ENCODE measurements at regions not wholly inside any gene's neighbourhood (a gene's known extent, or its start where the extent isn't known, plus 50 kb on each side); places are given as distances from the start of the nearest gene placed in this dataset.

DNA sequence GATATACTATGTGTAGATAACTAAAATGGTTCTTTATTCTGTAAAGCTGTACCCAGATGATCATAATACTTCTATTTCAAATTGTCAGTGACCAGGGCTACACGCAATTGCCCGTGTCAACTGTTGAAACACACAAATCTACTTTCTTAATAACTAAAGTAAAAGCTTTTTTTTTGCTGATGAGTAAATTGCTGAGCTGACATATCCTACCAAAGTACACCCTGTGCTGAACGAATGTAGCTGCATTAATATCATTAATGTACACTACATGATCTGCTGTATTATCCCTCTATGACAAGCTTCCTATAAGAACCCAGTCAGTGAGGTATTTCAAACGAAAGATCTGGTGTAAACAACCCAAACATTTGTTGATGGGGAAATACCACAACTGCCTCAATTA lies 827.2 kb upstream of the ATXN8OS start:
- no peaks in the 10 kb centered on the region for H3K9me3 ChIP-seq
- intact Hi-C loops (cut with DNase I): no loop called here
- no peak overlapping the region for H3K4me3 ChIP-seq (replicated peaks in 1 of 3)
- H3K27ac ChIP-seq: no peak overlapping the region
- DNase-seq: no peak
- no peaks in the 10 kb centered on the region for H3K36me3 ChIP-seq
- WGBS, 2 donors: 85 to 86% methylated on average over 4 of the region's 4 CpGs
- no peaks in the 10 kb centered on the region for H3K27me3 ChIP-seq
- H3K4me1 ChIP-seq: no peaks in the 10 kb centered on the region
- TF ChIP-seq, protein P1, sequence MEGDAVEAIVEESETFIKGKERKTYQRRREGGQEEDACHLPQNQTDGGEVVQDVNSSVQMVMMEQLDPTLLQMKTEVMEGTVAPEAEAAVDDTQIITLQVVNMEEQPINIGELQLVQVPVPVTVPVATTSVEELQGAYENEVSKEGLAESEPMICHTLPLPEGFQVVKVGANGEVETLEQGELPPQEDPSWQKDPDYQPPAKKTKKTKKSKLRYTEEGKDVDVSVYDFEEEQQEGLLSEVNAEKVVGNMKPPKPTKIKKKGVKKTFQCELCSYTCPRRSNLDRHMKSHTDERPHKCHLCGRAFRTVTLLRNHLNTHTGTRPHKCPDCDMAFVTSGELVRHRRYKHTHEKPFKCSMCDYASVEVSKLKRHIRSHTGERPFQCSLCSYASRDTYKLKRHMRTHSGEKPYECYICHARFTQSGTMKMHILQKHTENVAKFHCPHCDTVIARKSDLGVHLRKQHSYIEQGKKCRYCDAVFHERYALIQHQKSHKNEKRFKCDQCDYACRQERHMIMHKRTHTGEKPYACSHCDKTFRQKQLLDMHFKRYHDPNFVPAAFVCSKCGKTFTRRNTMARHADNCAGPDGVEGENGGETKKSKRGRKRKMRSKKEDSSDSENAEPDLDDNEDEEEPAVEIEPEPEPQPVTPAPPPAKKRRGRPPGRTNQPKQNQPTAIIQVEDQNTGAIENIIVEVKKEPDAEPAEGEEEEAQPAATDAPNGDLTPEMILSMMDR (IDR thresholded peaks at IDR 0.05): no peak
- TF ChIP-seq POLR2A (IDR thresholded peaks at IDR 0.05): no peak

DNA sequence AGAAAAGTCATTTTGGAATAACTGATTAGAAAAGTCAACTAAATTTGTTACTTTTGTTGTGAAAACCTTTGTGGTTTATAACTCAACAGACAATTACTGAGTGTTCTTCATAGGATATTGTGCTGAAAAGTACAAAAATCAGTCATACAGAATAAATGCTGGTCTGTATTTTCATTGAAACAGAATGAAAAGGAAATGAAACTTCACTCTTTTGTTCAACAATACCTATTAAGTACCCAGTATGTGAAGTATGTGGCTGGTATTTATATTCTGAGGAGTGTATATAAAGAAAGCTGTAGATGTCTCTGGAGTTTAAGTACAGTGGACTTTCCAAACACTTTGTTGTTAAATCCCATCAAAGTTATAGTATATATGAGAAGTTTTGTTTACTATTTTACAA lies 828.4 kb upstream of the ATXN8OS start:
- no peak overlapping the region for H3K4me3 ChIP-seq (replicated peaks in 1 of 3)
- no peak for TF ChIP-seq POLR2A (IDR thresholded peaks at IDR 0.05)
- TF ChIP-seq, protein P1 (IDR thresholded peaks at IDR 0.05): no peak
- DNase-seq: no peak
- intact Hi-C loops (cut with DNase I): no loop called here
- no peaks in the 10 kb centered on the region for H3K27me3 ChIP-seq
- H3K9me3 ChIP-seq: no peaks in the 10 kb centered on the region
- no peaks in the 10 kb centered on the region for H3K4me1 ChIP-seq
- no peaks in the 10 kb centered on the region for H3K36me3 ChIP-seq
- no peak overlapping the region for H3K27ac ChIP-seq

DNA sequence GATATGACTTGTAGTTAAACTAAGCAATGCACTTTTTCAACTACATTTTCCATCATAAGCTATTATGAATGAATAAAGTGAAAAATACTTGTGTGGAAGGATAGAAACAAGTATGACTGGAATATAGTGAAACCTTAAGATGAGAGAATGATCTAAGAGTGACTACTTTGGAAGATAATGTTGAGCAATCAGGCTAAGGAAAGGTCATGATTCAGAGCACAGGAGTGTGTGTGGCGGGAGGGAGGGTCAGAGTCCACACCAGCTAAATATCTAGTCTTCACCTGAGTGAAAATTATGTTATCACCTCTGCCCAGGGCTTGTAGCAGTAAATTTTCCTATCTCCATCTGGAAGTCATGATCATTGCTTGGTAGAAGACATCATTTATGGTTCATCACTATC lies 833.4 kb upstream of the ATXN8OS start:
- H3K9me3 ChIP-seq: no peaks in the 10 kb centered on the region
- TF ChIP-seq, protein P1 (IDR thresholded peaks at IDR 0.05): no peak
- no peak for TF ChIP-seq POLR2A (IDR thresholded peaks at IDR 0.05)
- no peak for DNase-seq
- no peaks in the 10 kb centered on the region for H3K36me3 ChIP-seq
- intact Hi-C loops (cut with DNase I): no loop called here
- WGBS, 2 donors: 85 to 97% methylated on average over 1 of the region's 1 CpG
- H3K27me3 ChIP-seq: no peaks in the 10 kb centered on the region
- no peak overlapping the region for H3K27ac ChIP-seq
- no peak overlapping the region for H3K4me3 ChIP-seq (replicated peaks in 1 of 3)
- H3K4me1 ChIP-seq: no peaks in the 10 kb centered on the region

DNA sequence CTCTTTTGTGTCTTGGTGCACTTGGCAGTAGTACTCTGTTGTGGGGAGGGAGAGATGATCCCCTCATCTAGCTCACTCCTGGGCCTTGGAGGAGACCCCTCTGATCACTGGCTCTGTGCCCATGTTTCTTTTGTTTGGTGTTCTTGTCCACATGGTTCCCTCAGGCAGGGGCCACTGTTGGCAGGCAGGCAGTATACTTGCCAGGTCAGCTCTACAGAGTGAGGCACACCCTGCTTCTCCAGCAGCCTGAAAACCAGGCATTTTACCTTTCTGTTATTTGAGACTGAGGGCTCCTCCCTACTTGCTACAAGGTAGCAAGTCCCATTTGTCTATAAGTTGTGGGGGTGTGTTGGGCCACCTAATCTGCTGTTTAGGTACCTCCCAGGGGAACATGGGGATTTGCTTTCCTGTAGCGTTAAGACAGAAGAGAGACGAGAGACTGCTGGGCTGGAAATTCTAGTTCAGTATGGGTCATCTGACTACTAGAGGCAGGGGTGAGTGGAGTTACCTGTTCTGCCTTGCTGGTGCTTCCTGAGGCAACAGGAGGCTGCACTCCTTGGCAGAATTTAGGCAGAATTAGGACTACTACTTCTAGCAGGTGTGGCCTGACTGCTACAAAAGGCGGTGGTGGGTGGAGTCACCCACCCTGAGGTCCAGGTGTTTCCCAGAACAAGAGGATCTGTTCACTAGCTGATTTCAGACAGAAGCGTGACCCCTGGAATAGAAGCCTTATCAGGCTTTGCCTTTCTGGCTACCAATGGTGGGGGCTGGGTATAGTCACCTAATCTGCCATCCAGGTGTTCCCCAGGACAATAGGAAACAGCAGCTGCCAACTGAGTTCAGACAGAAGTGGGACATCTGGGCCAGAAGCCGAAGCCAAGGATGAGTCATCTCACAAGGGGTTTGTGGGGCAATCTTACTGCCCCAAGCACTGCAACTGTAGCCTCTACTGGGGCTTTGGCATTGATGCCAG lies 843.0 kb upstream of the ATXN8OS start:
- DNase-seq: no peak
- intact Hi-C loops (cut with DNase I): no loop called here
- no peak overlapping the region for H3K27ac ChIP-seq

DNA sequence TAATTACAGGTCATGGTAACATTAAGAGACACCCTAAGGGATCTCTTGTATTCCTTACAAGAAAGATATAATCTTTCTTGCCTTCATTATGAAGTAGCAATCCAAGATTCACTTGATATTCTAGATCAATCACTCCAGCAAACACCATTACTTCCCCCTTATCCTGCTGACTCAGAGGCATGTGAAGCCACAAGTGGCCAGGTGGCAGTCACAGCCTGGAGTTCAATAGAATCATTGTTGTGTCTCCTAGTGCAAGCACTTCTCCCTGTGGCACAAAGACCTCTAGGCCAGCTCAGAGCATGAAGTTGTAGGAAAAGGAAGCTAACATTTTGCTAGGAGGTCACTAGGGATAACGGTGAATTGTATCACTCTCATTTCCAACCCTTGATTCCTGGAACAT lies 864.3 kb upstream of the ATXN8OS start:
- H3K27ac ChIP-seq: no peak overlapping the region
- no peak overlapping the region for H3K4me3 ChIP-seq (replicated peaks in 1 of 3)
- 74 to 88% methylated on average over 1 of the region's 1 CpG for WGBS, 2 donors
- no peaks in the 10 kb centered on the region for H3K4me1 ChIP-seq
- H3K27me3 ChIP-seq: no peaks in the 10 kb centered on the region
- H3K36me3 ChIP-seq: no peaks in the 10 kb centered on the region
- intact Hi-C loops (cut with DNase I): no loop called here
- TF ChIP-seq, protein P1 (IDR thresholded peaks at IDR 0.05): no peak
- no peak for TF ChIP-seq POLR2A (IDR thresholded peaks at IDR 0.05)
- no peaks in the 10 kb centered on the region for H3K9me3 ChIP-seq
- no peak for DNase-seq

More for the DNA sequence above, 843.0 kb upstream of the ATXN8OS start:
- Histone ChIP-seq H3K36me3 (no peaks in the 10 kb centered on the region), H3K4me1 (no peaks in the 10 kb centered on the region), H3K4me3 (replicated peaks in 1 of 3) (no peak overlapping the region), H3K27me3 (no peaks in the 10 kb centered on the region), H3K9me3 (no peaks in the 10 kb centered on the region)
- TF ChIP-seq, protein P1 (IDR thresholded peaks at IDR 0.05): no peak
- no peak for TF ChIP-seq POLR2A (IDR thresholded peaks at IDR 0.05)
- 67 to 72% methylated on average over 5 of the region's 5 CpGs for WGBS, 2 donors
